ENCODE measurements at regions not wholly inside any gene's neighbourhood (a gene's known extent, or its start where the extent isn't known, plus 50 kb on each side); places are given as distances from the start of the nearest gene placed in this dataset.

GRCh38 chr5:164191240-164191639, 685.8 kb downstream of the MAT2B start:
- CTCF ChIA-PET, result no interaction called here
- no peak overlapping the region for H3K4me2 ChIP-seq (replicated peaks; ENCODE audit: low read depth, low read length, poor library complexity, severe bottlenecking)
- H3K27me3 Mint-ChIP-seq, result no peaks in the 10 kb centered on the region
- no peak overlapping the region for H3K4me3 Mint-ChIP-seq
- H3K27me3 ChIP-seq (replicated peaks in 1 of 4; ENCODE audit: control extremely low read depth in 1 of 4, control insufficient read depth in 3 of 4, insufficient read depth in 4 of 4, low read length in 3 of 4), result no peaks in the 10 kb centered on the region
- TF ChIP-seq EZH2 (IDR thresholded peaks at IDR 0.05; ENCODE audit: borderline replicate concordance, insufficient read depth, low read depth, low read length, poor library complexity, severe bottlenecking), result no peak
- no peak for TF ChIP-seq CTCF (IDR thresholded peaks at IDR 0.05)
- no peak overlapping the region for H3K27ac Mint-ChIP-seq
- intact Hi-C loops (cut with micrococcal nuclease), result no loop called here
- POLR2A ChIA-PET, result no interaction called here
- H3K4me3 ChIP-seq (ENCODE audit: control extremely low read depth in 1 of 5, extremely low read depth in 1 of 5, insufficient read depth in 1 of 5, low read depth in 2 of 5, low read length in 4 of 5), result no peak overlapping the region
- no peak overlapping the region for H3K9ac ChIP-seq (ENCODE audit: low read length)
- DNase-seq, result no peak
- H3K4me1 ChIP-seq (ENCODE audit: control insufficient read depth in 2 of 2, insufficient read depth in 2 of 2, low read length in 2 of 2), result no peaks in the 10 kb centered on the region
- WGBS (ENCODE audit: insufficient coverage), result 80% methylated on average over 1 of the region's 3 CpGs
- no peaks in the 10 kb centered on the region for H3K36me3 ChIP-seq (replicated peaks in 1 of 2; ENCODE audit: control extremely low read depth in 1 of 2, control insufficient read depth in 1 of 2, extremely low read depth in 1 of 2, insufficient read depth in 2 of 2, low read length in 1 of 2)
- ATAC-seq (ENCODE audit: low read depth), result no peak
- no peaks in the 10 kb centered on the region for H4K20me1 ChIP-seq (ENCODE audit: control insufficient read depth, insufficient read depth, low read length, poor library complexity, severe bottlenecking)
- H3K27ac ChIP-seq (ENCODE audit: low read length in 2 of 2), result no peak overlapping the region
- no peak overlapping the region for H2AFZ ChIP-seq (ENCODE audit: insufficient read depth, low read depth, low read length, poor library complexity, severe bottlenecking)
- H3K9me3 Mint-ChIP-seq (ENCODE audit: insufficient read depth), result no peaks in the 10 kb centered on the region
- no peaks in the 10 kb centered on the region for H3K79me2 ChIP-seq (ENCODE audit: control insufficient read depth, insufficient read depth, low read length)
- H3K9me3 ChIP-seq (ENCODE audit: control extremely low read depth in 1 of 3, control insufficient read depth in 2 of 3, insufficient read depth in 1 of 3, low read length in 2 of 3), result no peaks in the 10 kb centered on the region
- H3K4me1 Mint-ChIP-seq, result no peaks in the 10 kb centered on the region

GRCh38 chr5:164202338-164202737, 696.9 kb downstream of the MAT2B start:
- 100% methylated on average over 1 of the region's 2 CpGs for WGBS (ENCODE audit: insufficient coverage)

More at GRCh38 chr5:164202338-164202737, 696.9 kb downstream of the MAT2B start:
- Histone ChIP-seq H3K27ac (ENCODE audit: low read length in 2 of 2) (no peak overlapping the region), H3K9ac (ENCODE audit: low read length) (no peak overlapping the region), H3K79me2 (ENCODE audit: control insufficient read depth, insufficient read depth, low read length) (no peaks in the 10 kb centered on the region), H3K9me3 (ENCODE audit: control extremely low read depth in 1 of 3, control insufficient read depth in 2 of 3, insufficient read depth in 1 of 3, low read length in 2 of 3) (peaks cover 0 to 4% (median 0%) of the 10 kb centered on the region in 3 donors), H3K4me2 (replicated peaks; ENCODE audit: low read depth, low read length, poor library complexity, severe bottlenecking) (no peak overlapping the region), H3K4me3 (ENCODE audit: control extremely low read depth in 1 of 5, extremely low read depth in 1 of 5, insufficient read depth in 1 of 5, low read depth in 2 of 5, low read length in 4 of 5) (no peak overlapping the region), H3K27me3 (replicated peaks in 1 of 4; ENCODE audit: control extremely low read depth in 1 of 4, control insufficient read depth in 3 of 4, insufficient read depth in 4 of 4, low read length in 3 of 4) (no peaks in the 10 kb centered on the region), H3K4me1 (ENCODE audit: control insufficient read depth in 2 of 2, insufficient read depth in 2 of 2, low read length in 2 of 2) (no peaks in the 10 kb centered on the region), H3K36me3 (replicated peaks in 1 of 2; ENCODE audit: control extremely low read depth in 1 of 2, control insufficient read depth in 1 of 2, extremely low read depth in 1 of 2, insufficient read depth in 2 of 2, low read length in 1 of 2) (no peaks in the 10 kb centered on the region), H2AFZ (ENCODE audit: insufficient read depth, low read depth, low read length, poor library complexity, severe bottlenecking) (no peak overlapping the region), H4K20me1 (ENCODE audit: control insufficient read depth, insufficient read depth, low read length, poor library complexity, severe bottlenecking) (no peaks in the 10 kb centered on the region)
- ChIA-PET CTCF (no interaction called here), POLR2A (no interaction called here)
- TF ChIP-seq EZH2 (IDR thresholded peaks at IDR 0.05; ENCODE audit: borderline replicate concordance, insufficient read depth, low read depth, low read length, poor library complexity, severe bottlenecking), result no peak
- TF ChIP-seq CTCF (IDR thresholded peaks at IDR 0.05), result no peak
- Mint-ChIP-seq H3K4me1 (no peaks in the 10 kb centered on the region), H3K27me3 (no peaks in the 10 kb centered on the region), H3K4me3 (no peak overlapping the region), H3K9me3 (ENCODE audit: insufficient read depth) (peaks cover 7% of the 10 kb centered on the region), H3K27ac (no peak overlapping the region)
- no peak for DNase-seq
- intact Hi-C loops (cut with micrococcal nuclease), result no loop called here
- no peak for ATAC-seq (ENCODE audit: low read depth)
